GM21619 (cell line): ENCODE measurements at regions not wholly inside any gene's neighbourhood (a gene's known extent, or its start where the extent isn't known, plus 50 kb on each side); places are given as distances from the start of the nearest gene placed in this dataset.
"Not testable (repeated sequence)": the region's sequence is repeated elsewhere in the genome, so short reads cannot be mapped to it uniquely, and the experiment has no call there.

Experiments used
- ATAC-seq: cut with Tn5 transposase; IDR thresholded peaks from one replicate; pipeline ENCODE4 v1.9.1; 2021; ENCODE audit not compliant: unreplicated experiment

GRCh38 chr1:245062741-245063305, 92.0 kb upstream of the KIF26B start:
- ATAC-seq: no peak

- not testable (repeated sequence) for ATAC-seq
Observed at GRCh38 chr1:245061808-245062207, 93.0 kb upstream of the KIF26B start.

- no peak for ATAC-seq
Observed at GRCh38 chr1:245060684-245061374, 94.0 kb upstream of the KIF26B start.

GRCh38 chr1:245059806-245060424, 94.9 kb upstream of the KIF26B start:
- ATAC-seq: no peak

- no peak for ATAC-seq
Observed at GRCh38 chr1:245058882-245059281, 95.9 kb upstream of the KIF26B start.

GRCh38 chr1:245058436-245058835, 96.3 kb upstream of the KIF26B start:
- no peak for ATAC-seq

- ATAC-seq: no peak
Observed at GRCh38 chr1:245056913-245057312, 97.9 kb upstream of the KIF26B start.

- not testable (repeated sequence) for ATAC-seq
Observed at GRCh38 chr1:245056296-245056695, 98.5 kb upstream of the KIF26B start.

GRCh38 chr1:245055752-245056151, 99.0 kb upstream of the KIF26B start:
- no peak for ATAC-seq

- no peak for ATAC-seq
Observed at GRCh38 chr1:245054507-245055270, 100.1 kb upstream of the KIF26B start.

- no peak for ATAC-seq
Observed at GRCh38 chr1:245054105-245054504, 100.7 kb upstream of the KIF26B start.

- no peak for ATAC-seq
Observed at GRCh38 chr1:245052258-245052657, 102.5 kb upstream of the KIF26B start.

GRCh38 chr1:245051349-245052221, 103.2 kb upstream of the KIF26B start:
- ATAC-seq: no peak

- ATAC-seq: no peak
Observed at GRCh38 chr1:245046769-245047168, 108.0 kb upstream of the KIF26B start.

- ATAC-seq: no peak
Observed at GRCh38 chr1:245046315-245046714, 108.5 kb upstream of the KIF26B start.

GRCh38 chr1:245045087-245045881, 109.5 kb upstream of the KIF26B start:
- no peak for ATAC-seq

- no peak for ATAC-seq
Observed at GRCh38 chr1:245043611-245043940, 111.2 kb upstream of the KIF26B start.

- ATAC-seq: no peak
Observed at GRCh38 chr1:245041058-245041698, 113.6 kb upstream of the KIF26B start.

- ATAC-seq: no peak
Observed at GRCh38 chr1:245039196-245039595, 115.6 kb upstream of the KIF26B start.

- no peak for ATAC-seq
Observed at GRCh38 chr1:245036102-245036501, 118.7 kb upstream of the KIF26B start.
